ENCODE measurements at regions not wholly inside any gene's neighbourhood (a gene's known extent, or its start where the extent isn't known, plus 50 kb on each side); places are given as distances from the start of the nearest gene placed in this dataset.

- DNase-seq = no peak
Measured at GRCh38 chr5:159765760-159766517, 150.3 kb upstream of the ADRA1B start.

- no peak for DNase-seq
Measured at GRCh38 chr5:159768243-159768642, 148.0 kb upstream of the ADRA1B start.

- no peak for DNase-seq
Measured at GRCh38 chr5:159772698-159773061, 143.6 kb upstream of the ADRA1B start.

GRCh38 chr5:159773062-159773924 is 143.0 kb upstream of the ADRA1B start:
- DNase-seq = peak; percentile 47

GRCh38 chr5:159774476-159775031 is 141.7 kb upstream of the ADRA1B start:
- DNase-seq = no peak

GRCh38 chr5:159775890-159776289 is 140.4 kb upstream of the ADRA1B start:
- no peak for DNase-seq

GRCh38 chr5:159777049-159777660 is 139.1 kb upstream of the ADRA1B start:
- no peak for DNase-seq

- no peak for DNase-seq
Measured at GRCh38 chr5:159779481-159779880, 136.8 kb upstream of the ADRA1B start.

GRCh38 chr5:159780246-159780645 is 136.0 kb upstream of the ADRA1B start:
- DNase-seq = no peak

GRCh38 chr5:159781626-159782157 is 134.6 kb upstream of the ADRA1B start:
- no peak for DNase-seq

- no peak for DNase-seq
Measured at GRCh38 chr5:159782197-159782994, 133.9 kb upstream of the ADRA1B start.

- no peak for DNase-seq
Measured at GRCh38 chr5:159782995-159783300, 133.3 kb upstream of the ADRA1B start.

- DNase-seq = no peak
Measured at GRCh38 chr5:159783726-159784247, 132.5 kb upstream of the ADRA1B start.

- no peak for DNase-seq
Measured at GRCh38 chr5:159784993-159785392, 131.3 kb upstream of the ADRA1B start.

GRCh38 chr5:159785656-159786055 is 130.6 kb upstream of the ADRA1B start:
- DNase-seq = no peak

GRCh38 chr5:159786201-159786600 is 130.1 kb upstream of the ADRA1B start:
- DNase-seq = no peak

GRCh38 chr5:159786901-159787691 is 129.2 kb upstream of the ADRA1B start:
- DNase-seq = no peak

- DNase-seq = no peak
Measured at GRCh38 chr5:159787837-159788236, 128.4 kb upstream of the ADRA1B start.

- DNase-seq = no peak
Measured at GRCh38 chr5:159788835-159789331, 127.4 kb upstream of the ADRA1B start.

GRCh38 chr5:159792180-159792579 is 124.1 kb upstream of the ADRA1B start:
- no peak for DNase-seq

All from activated CD4-positive, alpha-beta T cell treated with anti-CD3 and anti-CD28 coated beads, Interleukin-2, amount 50 U/mL, for 1 hour (primary cell).